Trophoblast cell (in vitro differentiated cells and primary cell): ENCODE measurements at regions not wholly inside any gene's neighbourhood (a gene's known extent, or its start where the extent isn't known, plus 50 kb on each side); places are given as distances from the start of the nearest gene placed in this dataset.

Source experiments
- DNase-seq, 2 donors: peaks; one replicate each; pipeline ENCODE4 v3.0.0-alpha.2; 2016
- H2AFZ ChIP-seq: 2 replicates; pipeline ENCODE4 v1.6.1; 2013; ENCODE audit warnings: low read length, moderate library complexity, mild to moderate bottlenecking; ENCODE audit not compliant: insufficient read depth, poor library complexity
- H2AK5ac ChIP-seq: 2 replicates; pipeline ENCODE4 v1.6.1; 2013; ENCODE audit warnings: mild to moderate bottlenecking, low read length
- H2BK120ac ChIP-seq: 2 replicates; pipeline ENCODE4 v1.6.1; 2013; ENCODE audit warnings: low read length, mild to moderate bottlenecking, moderate library complexity; ENCODE audit not compliant: insufficient read depth, poor library complexity
- H2BK12ac ChIP-seq: 2 replicates; pipeline ENCODE4 v1.6.1; 2013; ENCODE audit warnings: mild to moderate bottlenecking, low read length, moderate library complexity
- H2BK5ac ChIP-seq: 2 replicates; pipeline ENCODE4 v1.6.1; 2013; ENCODE audit warnings: low read length, low read depth, moderate library complexity, mild to moderate bottlenecking; ENCODE audit not compliant: poor library complexity
- H3K14ac ChIP-seq: 2 replicates; pipeline ENCODE4 v1.6.1; 2013; ENCODE audit warnings: mild to moderate bottlenecking, low read length
- H3K18ac ChIP-seq: 2 replicates; pipeline ENCODE4 v1.6.1; 2013; ENCODE audit warnings: mild to moderate bottlenecking, low read length
- H3K23ac ChIP-seq: 2 replicates; pipeline ENCODE4 v1.6.1; 2013; ENCODE audit warnings: low read length
- H3K27ac ChIP-seq: 2 replicates; pipeline ENCODE4 v1.5.1; 2013; ENCODE audit warnings: low read depth, mild to moderate bottlenecking, inconsistent platforms, low read length, moderate library complexity
- H3K27me3 ChIP-seq: 2 replicates; pipeline ENCODE4 v1.6.1; 2013; ENCODE audit warnings: inconsistent platforms, mild to moderate bottlenecking, low read length, moderate library complexity; ENCODE audit not compliant: insufficient read depth
- H3K36me3 ChIP-seq, 2 experiments: 1 replicate in 1 of 2; 2 replicates in 1 of 2; pipeline ENCODE4 v1.6.1; 2013; ENCODE audit warnings: low read length in 2 of 2, mild to moderate bottlenecking in 2 of 2, moderate library complexity in 1 of 2; ENCODE audit not compliant: insufficient read depth in 2 of 2, control insufficient read depth in 1 of 2
- H3K4ac ChIP-seq: 2 replicates; pipeline ENCODE4 v1.6.1; 2013; ENCODE audit warnings: low read depth, mild to moderate bottlenecking, low read length, moderate library complexity
- H3K4me1 ChIP-seq, 2 experiments: 1 replicate in 1 of 2; 2 replicates in 1 of 2; pipeline ENCODE4 v1.6.1; 2013; ENCODE audit warnings: low read length in 2 of 2, mild to moderate bottlenecking in 2 of 2, moderate library complexity in 1 of 2; ENCODE audit not compliant: insufficient read depth in 2 of 2, control insufficient read depth in 1 of 2
- H3K4me2 ChIP-seq: 2 replicates; pipeline ENCODE4 v1.6.1; 2013; ENCODE audit warnings: inconsistent platforms, mild to moderate bottlenecking, low read length, moderate library complexity
- H3K4me3 ChIP-seq: 2 replicates; pipeline ENCODE4 v1.5.1; 2013; ENCODE audit warnings: mild to moderate bottlenecking, low read depth, low read length, inconsistent platforms
- H3K79me1 ChIP-seq: one replicate; pipeline ENCODE4 v1.6.1; 2013; ENCODE audit warnings: low read length
- H3K79me2 ChIP-seq: 2 replicates; pipeline ENCODE4 v1.6.1; 2013; ENCODE audit warnings: low read length, mild to moderate bottlenecking; ENCODE audit not compliant: control insufficient read depth, insufficient read depth, poor library complexity
- H3K9ac ChIP-seq: 2 replicates; pipeline ENCODE4 v1.6.1; 2013; ENCODE audit warnings: mild to moderate bottlenecking, low read length
- H3K9me3 ChIP-seq: 2 replicates; pipeline ENCODE4 v1.6.1; 2013; ENCODE audit warnings: low read depth, mild to moderate bottlenecking, control low read depth, inconsistent platforms, low read length; ENCODE audit not compliant: insufficient read depth
- H4K12ac ChIP-seq: 2 replicates; pipeline ENCODE4 v1.6.1; 2013; ENCODE audit warnings: low read depth, mild to moderate bottlenecking, low read length, moderate library complexity
- H4K8ac ChIP-seq: 2 replicates; pipeline ENCODE4 v1.6.1; 2013; ENCODE audit warnings: low read depth, mild to moderate bottlenecking, low read length, moderate library complexity
- H4K91ac ChIP-seq: one replicate; pipeline ENCODE4 v1.6.1; 2013; ENCODE audit warnings: low read depth, mild to moderate bottlenecking, low read length, moderate library complexity
- WGBS: extraction: QIAGEN DNeasy Blood & Tissue Kit; methylation state at CpG from one replicate; pipeline ENCODE4 v1.1.7; 2013; ENCODE audit warnings: missing lambda C conversion rate; ENCODE audit not compliant: insufficient read length, insufficient coverage; ENCODE audit errors: extremely low coverage; 5-methylcytosine and 5-hydroxymethylcytosine counted together

- Histone ChIP-seq H4K91ac (no peak overlapping the region), H4K12ac (no peak overlapping the region), H3K4me2 (no peak overlapping the region), H2AFZ (no peak overlapping the region), H3K14ac (no peak overlapping the region), H3K23ac (no peak overlapping the region), H3K9ac (no peak overlapping the region), H3K79me2 (no peaks in the 10 kb centered on the region), H3K27me3 (no peaks in the 10 kb centered on the region), H3K36me3 (no peaks in the 10 kb centered on the region), H2AK5ac (no peak overlapping the region), H2BK12ac (no peak overlapping the region), H3K4ac (no peak overlapping the region), H4K8ac (no peak overlapping the region), H3K18ac (no peak overlapping the region), H3K4me1 (no peaks in the 10 kb centered on the region), H3K9me3 (peaks cover 5% of the 10 kb centered on the region), H2BK5ac (no peak overlapping the region), H3K4me3 (no peak overlapping the region), H2BK120ac (no peak overlapping the region), H3K27ac (no peak overlapping the region), H3K79me1 (no peaks in the 10 kb centered on the region)
- DNase-seq, result no peak
- WGBS, result no CpG with 5 or more reads among the region's 1 CpG
Measured at GRCh38 chr13:50758796-50759195, 84.7 kb downstream of the DLEU7 start.

- H2BK12ac ChIP-seq, result no peak overlapping the region
- no peak overlapping the region for H3K18ac ChIP-seq
- H3K79me2 ChIP-seq, result no peaks in the 10 kb centered on the region
- no peaks in the 10 kb centered on the region for H3K79me1 ChIP-seq
- no peak overlapping the region for H2AFZ ChIP-seq
- no peak overlapping the region for H3K14ac ChIP-seq
- no peaks in the 10 kb centered on the region for H3K27me3 ChIP-seq
- no peak overlapping the region for H2BK120ac ChIP-seq
- H3K23ac ChIP-seq, result no peak overlapping the region
- H3K9me3 ChIP-seq, result peaks cover 5% of the 10 kb centered on the region
- no peak for DNase-seq
- no peak overlapping the region for H4K12ac ChIP-seq
- no peak overlapping the region for H2AK5ac ChIP-seq
- H4K91ac ChIP-seq, result no peak overlapping the region
- WGBS, result no CpG with 5 or more reads among the region's 1 CpG
- no peaks in the 10 kb centered on the region for H3K36me3 ChIP-seq
- H3K4me1 ChIP-seq, result no peaks in the 10 kb centered on the region
- H3K9ac ChIP-seq, result no peak overlapping the region
- H2BK5ac ChIP-seq, result no peak overlapping the region
- H3K4me2 ChIP-seq, result no peak overlapping the region
- H3K4ac ChIP-seq, result no peak overlapping the region
- H3K4me3 ChIP-seq, result no peak overlapping the region
- no peak overlapping the region for H4K8ac ChIP-seq
- no peak overlapping the region for H3K27ac ChIP-seq
Measured at GRCh38 chr13:50760751-50761150, 82.7 kb downstream of the DLEU7 start.

GRCh38 chr13:50761406-50761805, 82.1 kb downstream of the DLEU7 start:
- H2AFZ ChIP-seq, result no peak overlapping the region
- no peak overlapping the region for H3K14ac ChIP-seq
- no peaks in the 10 kb centered on the region for H3K27me3 ChIP-seq
- peaks cover 2% of the 10 kb centered on the region for H3K9me3 ChIP-seq
- no peaks in the 10 kb centered on the region for H3K79me2 ChIP-seq
- H3K23ac ChIP-seq, result no peak overlapping the region
- H2BK12ac ChIP-seq, result no peak overlapping the region
- H2BK120ac ChIP-seq, result no peak overlapping the region
- no CpG with 5 or more reads among the region's 1 CpG for WGBS
- no peak overlapping the region for H4K91ac ChIP-seq
- no peak overlapping the region for H2BK5ac ChIP-seq
- no peak for DNase-seq
- H3K4ac ChIP-seq, result no peak overlapping the region
- H3K4me2 ChIP-seq, result no peak overlapping the region
- no peak overlapping the region for H4K8ac ChIP-seq
- no peak overlapping the region for H4K12ac ChIP-seq
- H3K4me3 ChIP-seq, result no peak overlapping the region
- H3K4me1 ChIP-seq, result no peaks in the 10 kb centered on the region
- H3K36me3 ChIP-seq, result no peaks in the 10 kb centered on the region
- H2AK5ac ChIP-seq, result no peak overlapping the region
- H3K9ac ChIP-seq, result no peak overlapping the region
- no peaks in the 10 kb centered on the region for H3K79me1 ChIP-seq
- H3K27ac ChIP-seq, result no peak overlapping the region
- H3K18ac ChIP-seq, result no peak overlapping the region

GRCh38 chr13:50762969-50763567, 80.4 kb downstream of the DLEU7 start:
- Histone ChIP-seq H3K9me3 (peaks cover 2% of the 10 kb centered on the region), H4K12ac (no peak overlapping the region), H3K14ac (no peak overlapping the region), H3K79me2 (no peaks in the 10 kb centered on the region), H3K4ac (no peak overlapping the region), H3K4me3 (no peak overlapping the region), H3K27ac (no peak overlapping the region), H3K4me2 (no peak overlapping the region), H2BK120ac (no peak overlapping the region), H3K36me3 (no peaks in the 10 kb centered on the region), H2BK12ac (no peak overlapping the region), H3K4me1 (no peaks in the 10 kb centered on the region), H2AK5ac (no peak overlapping the region), H4K91ac (no peak overlapping the region), H3K18ac (no peak overlapping the region), H3K27me3 (no peaks in the 10 kb centered on the region), H2BK5ac (no peak overlapping the region), H3K9ac (no peak overlapping the region), H2AFZ (no peak overlapping the region), H3K79me1 (no peaks in the 10 kb centered on the region), H3K23ac (no peak overlapping the region), H4K8ac (no peak overlapping the region)
- WGBS, result no CpG with 5 or more reads among the region's 4 CpGs
- no peak for DNase-seq
